ENCODE measurements at regions not wholly inside any gene's neighbourhood (a gene's known extent, or its start where the extent isn't known, plus 50 kb on each side); places are given as distances from the start of the nearest gene placed in this dataset.

GRCh38 chr10:70943841-70944466 is 55.6 kb upstream of the PCBD1 start:
- no peak overlapping the region for H3K4me3 ChIP-seq
- no peaks in the 10 kb centered on the region for H3K9me3 ChIP-seq
- no peaks in the 10 kb centered on the region for H3K4me1 ChIP-seq (ENCODE audit: low read depth)
- intact Hi-C loops (cut with DNase I, micrococcal nuclease) = no loop called here
- H3K36me3 ChIP-seq (ENCODE audit: low read depth) = no peaks in the 10 kb centered on the region
- DNase-seq = peak in 1 of 3 donors; percentile 27
- ATAC-seq = no peak
- no peak for TF ChIP-seq CTCF (IDR thresholded peaks at IDR 0.05)

- Histone ChIP-seq H3K4me1 (ENCODE audit: low read depth) (no peaks in the 10 kb centered on the region), H3K9me3 (no peaks in the 10 kb centered on the region), H3K36me3 (ENCODE audit: low read depth) (no peaks in the 10 kb centered on the region), H3K4me3 (no peak overlapping the region)
- no peak for ATAC-seq
- TF ChIP-seq CTCF (IDR thresholded peaks at IDR 0.05) = no peak
- intact Hi-C loops (cut with DNase I, micrococcal nuclease) = no loop called here
- DNase-seq = peak in 1 of 3 donors; percentile 6
Measured at GRCh38 chr10:70950037-70950436, 61.7 kb upstream of the PCBD1 start.

- TF ChIP-seq CTCF (IDR thresholded peaks at IDR 0.05) = no peak
- H3K4me1 ChIP-seq (ENCODE audit: low read depth) = no peaks in the 10 kb centered on the region
- no peak overlapping the region for H3K4me3 ChIP-seq
- ATAC-seq (no peak), DNase-seq (no peak)
- H3K9me3 ChIP-seq = no peaks in the 10 kb centered on the region
- H3K36me3 ChIP-seq (ENCODE audit: low read depth) = no peaks in the 10 kb centered on the region
- intact Hi-C loops (cut with DNase I, micrococcal nuclease) = no loop called here
Measured at GRCh38 chr10:70950801-70951200, 62.4 kb upstream of the PCBD1 start.

GRCh38 chr10:70952401-70952800 is 64.0 kb upstream of the PCBD1 start:
- Histone ChIP-seq H3K4me3 (no peak overlapping the region), H3K9me3 (no peaks in the 10 kb centered on the region), H3K4me1 (ENCODE audit: low read depth) (no peaks in the 10 kb centered on the region), H3K36me3 (ENCODE audit: low read depth) (no peaks in the 10 kb centered on the region)
- DNase-seq = peak in 1 of 3 donors; percentile 4
- intact Hi-C loops (cut with DNase I, micrococcal nuclease) = no loop called here
- ATAC-seq = no peak
- no peak for TF ChIP-seq CTCF (IDR thresholded peaks at IDR 0.05)

- intact Hi-C loops (cut with DNase I, micrococcal nuclease) = no loop called here
- H3K36me3 ChIP-seq (ENCODE audit: low read depth) = no peaks in the 10 kb centered on the region
- H3K9me3 ChIP-seq = no peaks in the 10 kb centered on the region
- no peak for ATAC-seq
- no peak for TF ChIP-seq CTCF (IDR thresholded peaks at IDR 0.05)
- DNase-seq = peak in 1 of 3 donors; percentile 2
- no peaks in the 10 kb centered on the region for H3K4me1 ChIP-seq (ENCODE audit: low read depth)
- H3K4me3 ChIP-seq = no peak overlapping the region
Measured at GRCh38 chr10:70952921-70953320, 64.6 kb upstream of the PCBD1 start.
